Adrenal gland (tissue), 9 donors: ENCODE measurements at regions not wholly inside any gene's neighbourhood (a gene's known extent, or its start where the extent isn't known, plus 50 kb on each side); places are given as distances from the start of the nearest gene placed in this dataset.

ENCODE experiments used
- DNase-seq, 7 donors: peaks; one replicate each; pipeline ENCODE4 v3.0.0-alpha.2; 2019 to 2020
- H3K27ac ChIP-seq, 5 donors: fragments of 200-600 bp; sonication (generic) in 4 of 5; 1 replicate in 3 of 5; 2 replicates in 2 of 5; pipeline versions ENCODE4 v1.5.1 to v1.8.0; 2016 to 2020; ENCODE audit warnings: mild to moderate bottlenecking in 1 of 5
- H3K27me3 ChIP-seq: fragments of 200-600 bp; 2 replicates; pipeline ENCODE4 v1.8.0; 2021
- H3K36me3 ChIP-seq, 2 donors: fragments of 200-600 bp; replicated peaks in 1 of 2; 1 replicate in 1 of 2; 2 replicates in 1 of 2; pipeline versions ENCODE4 v1.5.1 to v1.8.0; 2018 to 2022
- H3K4me1 ChIP-seq, 2 donors: fragments of 200-600 bp; replicated peaks in 1 of 2; 1 replicate in 1 of 2; 2 replicates in 1 of 2; pipeline versions ENCODE4 v1.5.1 to v1.8.0; 2018 to 2021
- H3K4me3 ChIP-seq, 4 donors: fragments of 200-600 bp; sonication (generic) in 3 of 4; one replicate each; pipeline ENCODE4 v1.5.1; 2016 to 2018
- H3K9me3 ChIP-seq, 3 donors: fragments of 200-600 bp; sonication (generic) in 1 of 3; replicated peaks in 1 of 3; 1 replicate in 2 of 3; 2 replicates in 1 of 3; pipeline versions ENCODE4 v1.5.1 to v1.8.0; 2016 to 2021
- POLR2A ChIP-seq, 2 donors: fragments of 450-650 bp; IDR thresholded peaks; one replicate each; pipeline ENCODE4 v1.6.1; 2017; ENCODE audit warnings: antibody characterized with exemption in 2 of 2, mild to moderate bottlenecking in 2 of 2, moderate library complexity in 1 of 2
- WGBS, 4 donors: extraction: QIAGEN DNeasy Blood & Tissue Kit in 2 of 4; methylation state at CpG; one replicate each; pipeline versions ENCODE4 v1.1.5 to v1.1.7; 2013 to 2017; 5-methylcytosine and 5-hydroxymethylcytosine counted together
- intact Hi-C, 2 donors: fragments of 100-400 bp; cut with DNase I; formaldehyde crosslinking; loops; one replicate each; pipeline versions ENCODE4 v1.14.1 to v1.15.0; 2022 to 2023
- TF ChIP-seq, protein P1 (sequence below), 6 experiments: fragments of 450-650 bp in 4 of 6; fragments of 200-600 bp in 2 of 6; sonication (generic) in 1 of 6; IDR thresholded peaks; 1 replicate in 5 of 6; 2 replicates in 1 of 6; pipeline versions ENCODE4 v1.5.1 to v1.8.0; 2016 to 2021; ENCODE audit warnings: antibody characterized with exemption in 6 of 6, mild to moderate bottlenecking in 2 of 6, moderate library complexity in 1 of 6
- donor health status: healthy with polysubstance abuse.
- donor health status: Bipolar disorder and iron deficiency.
- donor health status: DM: yes; HTN: yes; CAD: no.
- donor health status: DM: no; HTN: no; CAD: no.
- donor health status: DM: no; HTN: no; CAD: no.

DNA sequence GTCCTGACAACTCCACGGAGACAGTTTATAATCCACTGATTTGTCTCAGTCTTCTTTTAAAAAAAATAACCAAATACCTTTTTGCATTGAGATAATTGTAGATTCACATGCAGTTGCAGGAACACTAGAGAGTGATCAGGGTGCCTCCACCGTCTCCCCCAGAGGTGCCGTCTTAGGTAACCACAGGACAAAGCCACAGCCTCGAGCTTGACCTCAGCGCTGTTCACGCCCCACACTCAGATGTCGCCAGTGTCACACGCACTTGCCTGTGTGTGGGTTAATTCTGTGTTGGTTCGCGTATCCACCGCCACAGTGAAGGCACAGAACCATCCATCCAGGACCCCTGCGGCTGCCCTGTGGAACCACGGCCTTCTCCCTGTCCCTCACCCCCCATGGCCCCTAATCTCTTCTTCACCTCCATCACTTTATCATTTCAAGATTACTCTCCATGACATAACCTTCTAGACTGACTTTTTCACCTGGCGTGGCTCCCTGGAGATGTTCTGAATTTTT, 295.0 kb upstream of the HDAC4 start:
- Histone ChIP-seq H3K27ac (no peak overlapping the region), H3K4me1 (no peaks in the 10 kb centered on the region), H3K4me3 (no peak overlapping the region), H3K9me3 (no peaks in the 10 kb centered on the region), H3K27me3 (no peaks in the 10 kb centered on the region), H3K36me3 (no peaks in the 10 kb centered on the region)
- WGBS, 4 donors, result 89 to 92% (median 91%) methylated on average over 14 of the region's 14 CpGs
- peak in 1 of 7 donors; percentile 30 for DNase-seq
- intact Hi-C loops, result no loop called here
- TF ChIP-seq, protein P1, sequence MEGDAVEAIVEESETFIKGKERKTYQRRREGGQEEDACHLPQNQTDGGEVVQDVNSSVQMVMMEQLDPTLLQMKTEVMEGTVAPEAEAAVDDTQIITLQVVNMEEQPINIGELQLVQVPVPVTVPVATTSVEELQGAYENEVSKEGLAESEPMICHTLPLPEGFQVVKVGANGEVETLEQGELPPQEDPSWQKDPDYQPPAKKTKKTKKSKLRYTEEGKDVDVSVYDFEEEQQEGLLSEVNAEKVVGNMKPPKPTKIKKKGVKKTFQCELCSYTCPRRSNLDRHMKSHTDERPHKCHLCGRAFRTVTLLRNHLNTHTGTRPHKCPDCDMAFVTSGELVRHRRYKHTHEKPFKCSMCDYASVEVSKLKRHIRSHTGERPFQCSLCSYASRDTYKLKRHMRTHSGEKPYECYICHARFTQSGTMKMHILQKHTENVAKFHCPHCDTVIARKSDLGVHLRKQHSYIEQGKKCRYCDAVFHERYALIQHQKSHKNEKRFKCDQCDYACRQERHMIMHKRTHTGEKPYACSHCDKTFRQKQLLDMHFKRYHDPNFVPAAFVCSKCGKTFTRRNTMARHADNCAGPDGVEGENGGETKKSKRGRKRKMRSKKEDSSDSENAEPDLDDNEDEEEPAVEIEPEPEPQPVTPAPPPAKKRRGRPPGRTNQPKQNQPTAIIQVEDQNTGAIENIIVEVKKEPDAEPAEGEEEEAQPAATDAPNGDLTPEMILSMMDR (IDR thresholded peaks at IDR 0.05), result no peak
- TF ChIP-seq POLR2A (IDR thresholded peaks at IDR 0.05), result no peak

DNA sequence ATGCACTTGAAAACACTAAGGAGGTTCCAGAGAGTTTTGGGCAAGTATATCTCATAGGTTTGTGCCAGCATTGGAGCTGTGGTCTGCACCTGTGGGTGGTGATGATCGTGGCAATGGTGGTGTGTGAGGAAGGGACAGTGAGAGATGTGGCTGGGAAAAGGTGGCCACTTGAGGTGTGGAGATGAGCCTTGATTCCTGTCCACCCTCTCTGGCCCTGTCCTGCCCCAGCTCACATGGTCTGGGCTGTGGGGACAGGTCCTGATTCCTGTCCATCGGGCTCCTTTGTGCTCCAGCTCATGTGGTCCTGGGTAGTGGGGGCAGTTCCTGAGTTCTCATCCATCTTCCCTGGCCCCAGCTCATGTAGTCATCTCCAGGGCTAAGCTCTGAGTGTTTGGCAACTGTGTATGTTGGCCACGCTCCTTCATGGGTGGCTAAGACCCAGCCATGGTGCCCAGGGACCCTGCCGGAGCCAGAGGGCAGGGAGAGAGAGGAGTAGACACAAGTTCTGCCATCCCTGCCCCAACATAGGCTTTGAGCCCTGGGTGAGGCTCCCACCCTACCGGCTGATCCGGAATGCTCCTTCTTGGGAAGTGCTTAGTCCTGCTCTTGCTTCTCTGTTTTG, 294.4 kb upstream of the HDAC4 start:
- no peaks in the 10 kb centered on the region for H3K36me3 ChIP-seq
- peak in 1 of 7 donors; percentile 40 for DNase-seq
- 88 to 98% (median 94%) methylated on average over 4 to 6 of the region's 6 CpGs for WGBS, 4 donors
- no peak overlapping the region for H3K4me3 ChIP-seq
- TF ChIP-seq, protein P1 (IDR thresholded peaks at IDR 0.05), result no peak
- no peak for TF ChIP-seq POLR2A (IDR thresholded peaks at IDR 0.05)
- H3K27me3 ChIP-seq, result no peaks in the 10 kb centered on the region
- intact Hi-C loops, result no loop called here
- H3K4me1 ChIP-seq, result no peaks in the 10 kb centered on the region
- no peak overlapping the region for H3K27ac ChIP-seq
- H3K9me3 ChIP-seq, result no peaks in the 10 kb centered on the region

DNA sequence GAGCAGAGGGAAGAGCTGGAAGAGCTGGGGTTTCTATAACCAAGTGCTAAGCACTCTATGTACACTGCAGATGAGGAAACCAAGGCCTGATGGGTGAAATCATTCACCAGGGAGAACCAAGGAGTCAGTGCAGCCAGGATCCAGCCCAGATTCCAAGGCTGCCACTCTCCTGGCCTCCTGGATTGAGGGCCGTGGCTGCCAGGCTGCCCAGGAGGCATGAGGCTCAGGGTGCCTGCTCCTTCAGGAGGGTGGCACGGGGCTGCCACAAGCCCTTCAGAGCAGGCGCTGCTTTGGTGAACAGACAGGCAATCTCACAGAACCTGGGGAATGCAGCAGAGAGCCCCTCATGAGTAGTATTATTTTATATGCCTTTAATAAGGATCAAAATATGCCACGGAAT, 293.7 kb upstream of the HDAC4 start:
- no peaks in the 10 kb centered on the region for H3K36me3 ChIP-seq
- intact Hi-C loops, result no loop called here
- 69 to 84% (median 75%) methylated on average over 1 to 4 of the region's 4 CpGs for WGBS, 4 donors
- no peak for DNase-seq
- H3K4me1 ChIP-seq, result no peaks in the 10 kb centered on the region
- no peaks in the 10 kb centered on the region for H3K9me3 ChIP-seq
- H3K4me3 ChIP-seq, result no peak overlapping the region
- TF ChIP-seq POLR2A (IDR thresholded peaks at IDR 0.05), result no peak
- TF ChIP-seq, protein P1 (IDR thresholded peaks at IDR 0.05), result no peak
- H3K27me3 ChIP-seq, result no peaks in the 10 kb centered on the region
- no peak overlapping the region for H3K27ac ChIP-seq

DNA sequence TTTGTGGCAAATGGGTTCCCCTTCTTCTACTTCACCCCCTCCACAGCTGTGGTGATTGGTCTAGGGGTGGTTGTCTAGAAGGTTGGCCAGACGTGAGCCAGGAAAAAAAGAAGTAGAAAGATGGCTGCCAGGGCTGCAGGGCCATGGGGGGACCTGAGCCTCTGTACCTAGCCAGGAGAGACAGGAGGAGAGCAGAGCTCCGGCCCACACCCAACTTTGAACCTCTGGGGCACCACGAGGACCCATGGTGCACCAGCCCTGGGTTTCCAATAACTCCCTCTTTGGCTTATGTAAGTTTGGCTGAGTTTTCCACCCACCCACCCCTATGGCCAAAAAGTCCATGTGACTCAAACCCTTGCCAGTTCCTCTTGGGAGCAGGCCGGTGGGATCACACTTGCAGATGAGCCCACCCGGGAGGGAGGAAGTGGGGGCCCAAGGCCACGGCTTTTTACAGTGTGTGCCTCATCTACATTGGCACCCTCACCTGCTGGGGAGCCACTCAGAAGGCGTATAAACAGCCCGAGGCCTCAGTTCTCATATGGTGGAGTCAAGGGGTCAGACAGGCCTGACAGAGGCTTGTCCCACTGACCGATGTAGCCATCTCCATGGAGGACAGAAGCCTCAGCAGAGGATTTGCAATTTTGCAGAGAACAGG, 293.1 kb upstream of the HDAC4 start:
- Histone ChIP-seq H3K4me3 (no peak overlapping the region), H3K27ac (no peak overlapping the region), H3K27me3 (no peaks in the 10 kb centered on the region), H3K36me3 (no peaks in the 10 kb centered on the region), H3K4me1 (no peaks in the 10 kb centered on the region), H3K9me3 (no peaks in the 10 kb centered on the region)
- peak in 2 of 7 donors; percentile 5 to 21 for DNase-seq
- intact Hi-C loops, result no loop called here
- 78 to 90% (median 86%) methylated on average over 9 of the region's 9 CpGs for WGBS, 4 donors
- TF ChIP-seq, protein P1 (IDR thresholded peaks at IDR 0.05), result no peak
